ENCODE measurements at regions not wholly inside any gene's neighbourhood (a gene's known extent, or its start where the extent isn't known, plus 50 kb on each side); places are given as distances from the start of the nearest gene placed in this dataset.

GRCh38 chrX:39616098-39616729, 481.5 kb downstream of the BCOR start:
- DNase-seq = no peak

- DNase-seq = no peak
These were observed 481.0 kb downstream of the BCOR start for GRCh38 chrX:39616731-39617130.

- DNase-seq = no peak
These were observed 479.6 kb downstream of the BCOR start for GRCh38 chrX:39618178-39618577.

- DNase-seq = no peak
These were observed 478.4 kb downstream of the BCOR start for GRCh38 chrX:39619182-39620009.

- no peak for DNase-seq
These were observed 473.6 kb downstream of the BCOR start for GRCh38 chrX:39624166-39624565.

- DNase-seq = no peak
These were observed 471.9 kb downstream of the BCOR start for GRCh38 chrX:39625810-39626209.

- no peak for DNase-seq
These were observed 471.0 kb downstream of the BCOR start for GRCh38 chrX:39626749-39627148.

- no peak for DNase-seq
These were observed 470.5 kb downstream of the BCOR start for GRCh38 chrX:39627257-39627656.

GRCh38 chrX:39629001-39629400, 468.8 kb downstream of the BCOR start:
- no peak for DNase-seq

GRCh38 chrX:39630344-39630743, 467.4 kb downstream of the BCOR start:
- DNase-seq = no peak

- DNase-seq = no peak
These were observed 466.2 kb downstream of the BCOR start for GRCh38 chrX:39631276-39632229.

GRCh38 chrX:39633293-39633692, 464.5 kb downstream of the BCOR start:
- DNase-seq = no peak

- no peak for DNase-seq
These were observed 461.3 kb downstream of the BCOR start for GRCh38 chrX:39636481-39636880.

GRCh38 chrX:39638526-39638925, 459.2 kb downstream of the BCOR start:
- DNase-seq = no peak

GRCh38 chrX:39639871-39640270, 457.9 kb downstream of the BCOR start:
- no peak for DNase-seq

GRCh38 chrX:39640866-39641265, 456.9 kb downstream of the BCOR start:
- no peak for DNase-seq

GRCh38 chrX:39642071-39642470, 455.7 kb downstream of the BCOR start:
- no peak for DNase-seq

- DNase-seq = no peak
These were observed 454.2 kb downstream of the BCOR start for GRCh38 chrX:39643550-39643949.

GRCh38 chrX:39645178-39645895, 452.4 kb downstream of the BCOR start:
- no peak for DNase-seq

- no peak for DNase-seq
These were observed 449.1 kb downstream of the BCOR start for GRCh38 chrX:39648548-39649254.

GRCh38 chrX:39650768-39651347, 446.9 kb downstream of the BCOR start:
- DNase-seq = no peak

- DNase-seq = no peak
These were observed 445.4 kb downstream of the BCOR start for GRCh38 chrX:39652336-39652735.
